ENCODE measurements at regions not wholly inside any gene's neighbourhood (a gene's known extent, or its start where the extent isn't known, plus 50 kb on each side); places are given as distances from the start of the nearest gene placed in this dataset.

- DNase-seq (ENCODE audit: low read depth, low spot score) = no peak
- no peak for TF ChIP-seq CTCF (IDR thresholded peaks at IDR 0.05; ENCODE audit: low read depth, low read length)
- no peak overlapping the region for H3K4me3 ChIP-seq (ENCODE audit: low read depth, low read length)
- in situ Hi-C loops (cut with HindIII; ENCODE audit: low sequenced_read_pairs) = no loop called here
These were observed 103.4 kb downstream of the RPL27A start for GRCh38 chr11:8785998-8786397.

- TF ChIP-seq CTCF (IDR thresholded peaks at IDR 0.05; ENCODE audit: low read depth, low read length) = no peak
- DNase-seq (ENCODE audit: low read depth, low spot score) = no peak
- in situ Hi-C loops (cut with HindIII; ENCODE audit: low sequenced_read_pairs) = no loop called here
- H3K4me3 ChIP-seq (ENCODE audit: low read depth, low read length) = no peak overlapping the region
These were observed 104.3 kb downstream of the RPL27A start for GRCh38 chr11:8786933-8787332.

GRCh38 chr11:8787372-8787771 is 104.8 kb downstream of the RPL27A start:
- no peak overlapping the region for H3K4me3 ChIP-seq (ENCODE audit: low read depth, low read length)
- no peak for DNase-seq (ENCODE audit: low read depth, low spot score)
- in situ Hi-C loops (cut with HindIII; ENCODE audit: low sequenced_read_pairs) = no loop called here
- TF ChIP-seq CTCF (IDR thresholded peaks at IDR 0.05; ENCODE audit: low read depth, low read length) = no peak

- TF ChIP-seq CTCF (IDR thresholded peaks at IDR 0.05; ENCODE audit: low read depth, low read length) = no peak
- H3K4me3 ChIP-seq (ENCODE audit: low read depth, low read length) = no peak overlapping the region
- DNase-seq (ENCODE audit: low read depth, low spot score) = no peak
- in situ Hi-C loops (cut with HindIII; ENCODE audit: low sequenced_read_pairs) = no loop called here
These were observed 106.0 kb downstream of the RPL27A start for GRCh38 chr11:8788616-8789015.

- DNase-seq (ENCODE audit: low read depth, low spot score) = no peak
- in situ Hi-C loops (cut with HindIII; ENCODE audit: low sequenced_read_pairs) = no loop called here
- no peak for TF ChIP-seq CTCF (IDR thresholded peaks at IDR 0.05; ENCODE audit: low read depth, low read length)
- H3K4me3 ChIP-seq (ENCODE audit: low read depth, low read length) = no peak overlapping the region
These were observed 107.3 kb downstream of the RPL27A start for GRCh38 chr11:8789864-8790263.

- in situ Hi-C loops (cut with HindIII; ENCODE audit: low sequenced_read_pairs) = no loop called here
- no peak for DNase-seq (ENCODE audit: low read depth, low spot score)
- no peak overlapping the region for H3K4me3 ChIP-seq (ENCODE audit: low read depth, low read length)
- TF ChIP-seq CTCF (IDR thresholded peaks at IDR 0.05; ENCODE audit: low read depth, low read length) = no peak
These were observed 108.4 kb downstream of the RPL27A start for GRCh38 chr11:8790968-8791367.

- TF ChIP-seq CTCF (IDR thresholded peaks at IDR 0.05; ENCODE audit: low read depth, low read length) = no peak
- H3K4me3 ChIP-seq (ENCODE audit: low read depth, low read length) = no peak overlapping the region
- in situ Hi-C loops (cut with HindIII; ENCODE audit: low sequenced_read_pairs) = no loop called here
- DNase-seq (ENCODE audit: low read depth, low spot score) = no peak
These were observed 110.1 kb downstream of the RPL27A start for GRCh38 chr11:8792710-8793109.

Measured in astrocyte of the spinal cord (primary cell).